ENCODE measurements at regions not wholly inside any gene's neighbourhood (a gene's known extent, or its start where the extent isn't known, plus 50 kb on each side); places are given as distances from the start of the nearest gene placed in this dataset.

GRCh38 chr2:39511605-39512433, 74.7 kb upstream of the MAP4K3 start:
- in situ Hi-C loops (cut with HindIII; ENCODE audit: low pct_unique_long_range_greater_than_20kb, low sequenced_read_pairs): no loop called here
- DNase-seq (ENCODE audit: low read depth, low spot score): no peak

GRCh38 chr2:39512434-39512935, 75.4 kb upstream of the MAP4K3 start:
- DNase-seq (ENCODE audit: low read depth, low spot score): peak; percentile 39
- in situ Hi-C loops (cut with HindIII; ENCODE audit: low pct_unique_long_range_greater_than_20kb, low sequenced_read_pairs): no loop called here

GRCh38 chr2:39512941-39513340, 75.9 kb upstream of the MAP4K3 start:
- in situ Hi-C loops (cut with HindIII; ENCODE audit: low pct_unique_long_range_greater_than_20kb, low sequenced_read_pairs): no loop called here
- DNase-seq (ENCODE audit: low read depth, low spot score): no peak

GRCh38 chr2:39513641-39514094, 76.6 kb upstream of the MAP4K3 start:
- in situ Hi-C loops (cut with HindIII; ENCODE audit: low pct_unique_long_range_greater_than_20kb, low sequenced_read_pairs): no loop called here
- peak; percentile 95 for DNase-seq (ENCODE audit: low read depth, low spot score)

GRCh38 chr2:39514825-39515224, 77.7 kb upstream of the MAP4K3 start:
- in situ Hi-C loops (cut with HindIII; ENCODE audit: low pct_unique_long_range_greater_than_20kb, low sequenced_read_pairs): no loop called here
- no peak for DNase-seq (ENCODE audit: low read depth, low spot score)

GRCh38 chr2:39515273-39515896, 78.3 kb upstream of the MAP4K3 start:
- DNase-seq (ENCODE audit: low read depth, low spot score): no peak
- in situ Hi-C loops (cut with HindIII; ENCODE audit: low pct_unique_long_range_greater_than_20kb, low sequenced_read_pairs): no loop called here

GRCh38 chr2:39515897-39516346, 78.8 kb upstream of the MAP4K3 start:
- in situ Hi-C loops (cut with HindIII; ENCODE audit: low pct_unique_long_range_greater_than_20kb, low sequenced_read_pairs): no loop called here
- no peak for DNase-seq (ENCODE audit: low read depth, low spot score)

- DNase-seq (ENCODE audit: low read depth, low spot score): peak; percentile 39
- in situ Hi-C loops (cut with HindIII; ENCODE audit: low pct_unique_long_range_greater_than_20kb, low sequenced_read_pairs): no loop called here
These were observed 79.4 kb upstream of the MAP4K3 start for GRCh38 chr2:39516347-39517101.

GRCh38 chr2:39517102-39517436, 80.0 kb upstream of the MAP4K3 start:
- in situ Hi-C loops (cut with HindIII; ENCODE audit: low pct_unique_long_range_greater_than_20kb, low sequenced_read_pairs): no loop called here
- no peak for DNase-seq (ENCODE audit: low read depth, low spot score)

GRCh38 chr2:39517622-39518021, 80.5 kb upstream of the MAP4K3 start:
- in situ Hi-C loops (cut with HindIII; ENCODE audit: low pct_unique_long_range_greater_than_20kb, low sequenced_read_pairs): no loop called here
- DNase-seq (ENCODE audit: low read depth, low spot score): no peak

- in situ Hi-C loops (cut with HindIII; ENCODE audit: low pct_unique_long_range_greater_than_20kb, low sequenced_read_pairs): no loop called here
- DNase-seq (ENCODE audit: low read depth, low spot score): no peak
These were observed 82.8 kb upstream of the MAP4K3 start for GRCh38 chr2:39519886-39520285.

- no peak for DNase-seq (ENCODE audit: low read depth, low spot score)
- in situ Hi-C loops (cut with HindIII; ENCODE audit: low pct_unique_long_range_greater_than_20kb, low sequenced_read_pairs): no loop called here
These were observed 84.9 kb upstream of the MAP4K3 start for GRCh38 chr2:39521876-39522517.

- DNase-seq (ENCODE audit: low read depth, low spot score): no peak
- in situ Hi-C loops (cut with HindIII; ENCODE audit: low pct_unique_long_range_greater_than_20kb, low sequenced_read_pairs): no loop called here
These were observed 85.4 kb upstream of the MAP4K3 start for GRCh38 chr2:39522518-39522877.

GRCh38 chr2:39523308-39524044, 86.4 kb upstream of the MAP4K3 start:
- in situ Hi-C loops (cut with HindIII; ENCODE audit: low pct_unique_long_range_greater_than_20kb, low sequenced_read_pairs): no loop called here
- DNase-seq (ENCODE audit: low read depth, low spot score): peak; percentile 21

GRCh38 chr2:39524061-39524460, 87.0 kb upstream of the MAP4K3 start:
- DNase-seq (ENCODE audit: low read depth, low spot score): no peak
- in situ Hi-C loops (cut with HindIII; ENCODE audit: low pct_unique_long_range_greater_than_20kb, low sequenced_read_pairs): no loop called here

GRCh38 chr2:39524756-39525635, 87.9 kb upstream of the MAP4K3 start:
- DNase-seq (ENCODE audit: low read depth, low spot score): no peak

More at GRCh38 chr2:39524756-39525635, 87.9 kb upstream of the MAP4K3 start:
- in situ Hi-C loops (cut with HindIII; ENCODE audit: low pct_unique_long_range_greater_than_20kb, low sequenced_read_pairs): no loop called here

Data from SK-MEL-5 (cell line).